Astrocyte (in vitro differentiated cells and primary cell): ENCODE measurements at regions not wholly inside any gene's neighbourhood (a gene's known extent, or its start where the extent isn't known, plus 50 kb on each side); places are given as distances from the start of the nearest gene placed in this dataset.
A peak's percentile ranks its signal among the peaks of the same experiment; 100 is the strongest.

Experiments
- DNase-seq: peaks from one replicate; pipeline ENCODE4 v3.0.0-alpha.2; 2010; ENCODE audit warnings: low read depth
- FAIRE-seq: peaks from 2 replicates; lab custom pipeline; 2011; peaks lifted over from hg19 to GRCh38; lab: Jason Lieb, UNC
- H2AFZ ChIP-seq: 2 replicates; pipeline ENCODE4 v1.6.0; 2012; ENCODE audit warnings: low read depth, low read length, inconsistent platforms
- H3K27ac ChIP-seq: 2 replicates; pipeline ENCODE4 v1.5.1; 2011; ENCODE audit warnings: low read depth, low read length, inconsistent platforms
- H3K27me3 ChIP-seq: 2 replicates; pipeline ENCODE4 v1.6.0; 2011; ENCODE audit warnings: low read length, inconsistent platforms; ENCODE audit not compliant: insufficient read depth
- H3K36me3 ChIP-seq: 2 replicates; pipeline ENCODE4 v1.5.1; 2011; ENCODE audit warnings: low read length, inconsistent platforms; ENCODE audit not compliant: insufficient read depth
- H3K4me1 ChIP-seq: 2 replicates; pipeline ENCODE4 v1.5.1; 2011; ENCODE audit warnings: low read length, inconsistent platforms; ENCODE audit not compliant: insufficient read depth
- H3K4me2 ChIP-seq: 2 replicates; pipeline ENCODE4 v1.6.0; 2012; ENCODE audit warnings: low read length, inconsistent platforms
- H3K4me3 ChIP-seq: 2 replicates; pipeline ENCODE4 v1.5.1; 2011; ENCODE audit warnings: low read depth, mild to moderate bottlenecking, low read length, inconsistent platforms; ENCODE audit not compliant: insufficient read depth
- H3K79me2 ChIP-seq: 2 replicates; pipeline ENCODE4 v1.6.0; 2012; ENCODE audit warnings: mild to moderate bottlenecking, low read length, inconsistent platforms; ENCODE audit not compliant: insufficient read depth
- H3K9ac ChIP-seq: 2 replicates; pipeline ENCODE4 v1.6.0; 2012; ENCODE audit warnings: mild to moderate bottlenecking, low read length, inconsistent platforms
- H3K9me3 ChIP-seq: 2 replicates; pipeline ENCODE4 v1.5.1; 2012; ENCODE audit warnings: low read depth, mild to moderate bottlenecking, low read length, inconsistent platforms; ENCODE audit not compliant: insufficient read depth
- H4K20me1 ChIP-seq: 2 replicates; pipeline ENCODE4 v1.6.0; 2012; ENCODE audit warnings: low read length, inconsistent platforms; ENCODE audit not compliant: insufficient read depth
- H3K27ac Mint-ChIP-seq: one replicate; pipeline ENCODE4 v1.8.0; 2021; ENCODE audit warnings: mild to moderate bottlenecking, mixed read lengths; ENCODE audit not compliant: unreplicated experiment
- H3K27me3 Mint-ChIP-seq: one replicate; pipeline ENCODE4 v1.8.0; 2021; ENCODE audit warnings: low read depth, mixed read lengths; ENCODE audit not compliant: unreplicated experiment
- H3K36me3 Mint-ChIP-seq: one replicate; pipeline ENCODE4 v1.8.0; 2021; ENCODE audit warnings: low read depth, mixed read lengths; ENCODE audit not compliant: unreplicated experiment
- H3K4me1 Mint-ChIP-seq: one replicate; pipeline ENCODE4 v1.8.0; 2021; ENCODE audit warnings: low read depth, mixed read lengths; ENCODE audit not compliant: unreplicated experiment
- H3K4me3 Mint-ChIP-seq: one replicate; pipeline ENCODE4 v1.8.0; 2021; ENCODE audit warnings: mild to moderate bottlenecking, moderate library complexity, mixed read lengths; ENCODE audit not compliant: unreplicated experiment
- H3K9me3 Mint-ChIP-seq: one replicate; pipeline ENCODE4 v1.8.0; 2021; ENCODE audit warnings: mild to moderate bottlenecking, mixed read lengths; ENCODE audit not compliant: unreplicated experiment
- EZH2 ChIP-seq: IDR thresholded peaks from 2 replicates; pipeline ENCODE4 v1.6.1; 2012; ENCODE audit warnings: mild to moderate bottlenecking, low read length, inconsistent platforms; ENCODE audit not compliant: insufficient read depth
- TF ChIP-seq, protein P1 (sequence below): IDR thresholded peaks from 2 replicates; pipeline ENCODE4 v1.5.1; 2011; ENCODE audit warnings: low read depth, mild to moderate bottlenecking, inconsistent platforms, low read length, moderate library complexity; ENCODE audit not compliant: insufficient read depth

DNA sequence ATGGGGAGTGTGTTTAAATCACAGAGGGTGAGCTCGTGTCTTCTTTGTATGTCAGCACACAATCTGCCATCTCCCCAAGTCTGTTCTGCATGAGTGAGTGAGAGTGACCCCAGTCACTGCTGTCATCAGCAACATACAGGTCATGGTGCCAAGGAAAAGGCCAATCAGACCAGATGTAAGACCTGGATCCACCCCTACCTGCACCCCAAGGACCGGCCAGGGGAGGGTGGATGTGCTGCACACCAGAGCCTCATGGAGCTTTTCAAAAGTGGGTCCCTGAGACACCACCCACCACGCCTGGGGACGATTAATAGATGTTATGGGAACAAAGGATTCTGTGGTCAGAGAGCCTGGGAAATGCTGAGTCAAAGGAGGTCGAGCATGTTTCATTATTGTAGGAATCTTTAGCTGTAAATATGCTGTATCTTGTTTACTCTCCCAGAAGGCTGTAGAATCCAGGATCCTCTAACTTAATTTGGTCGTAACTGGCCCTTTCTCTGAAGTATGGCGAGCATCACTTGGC, 420.5 kb downstream of the RPS24 start:
- Histone ChIP-seq H2AFZ (no peak overlapping the region), H3K27me3 (peaks cover 31% of the 10 kb centered on the region), H3K4me3 (no peak overlapping the region), H3K9ac (no peak overlapping the region), H3K27ac (no peak overlapping the region), H3K36me3 (no peaks in the 10 kb centered on the region), H3K4me2 (no peak overlapping the region), H3K79me2 (no peaks in the 10 kb centered on the region), H3K4me1 (peaks cover 23% of the 10 kb centered on the region), H4K20me1 (no peaks in the 10 kb centered on the region), H3K9me3 (no peaks in the 10 kb centered on the region)
- Mint-ChIP-seq H3K27me3 (peaks cover 70% of the 10 kb centered on the region), H3K4me3 (no peak overlapping the region), H3K36me3 (no peaks in the 10 kb centered on the region), H3K9me3 (peaks cover 6% of the 10 kb centered on the region), H3K4me1 (peaks cover 18% of the 10 kb centered on the region), H3K27ac (no peak overlapping the region)
- TF ChIP-seq, protein P1, sequence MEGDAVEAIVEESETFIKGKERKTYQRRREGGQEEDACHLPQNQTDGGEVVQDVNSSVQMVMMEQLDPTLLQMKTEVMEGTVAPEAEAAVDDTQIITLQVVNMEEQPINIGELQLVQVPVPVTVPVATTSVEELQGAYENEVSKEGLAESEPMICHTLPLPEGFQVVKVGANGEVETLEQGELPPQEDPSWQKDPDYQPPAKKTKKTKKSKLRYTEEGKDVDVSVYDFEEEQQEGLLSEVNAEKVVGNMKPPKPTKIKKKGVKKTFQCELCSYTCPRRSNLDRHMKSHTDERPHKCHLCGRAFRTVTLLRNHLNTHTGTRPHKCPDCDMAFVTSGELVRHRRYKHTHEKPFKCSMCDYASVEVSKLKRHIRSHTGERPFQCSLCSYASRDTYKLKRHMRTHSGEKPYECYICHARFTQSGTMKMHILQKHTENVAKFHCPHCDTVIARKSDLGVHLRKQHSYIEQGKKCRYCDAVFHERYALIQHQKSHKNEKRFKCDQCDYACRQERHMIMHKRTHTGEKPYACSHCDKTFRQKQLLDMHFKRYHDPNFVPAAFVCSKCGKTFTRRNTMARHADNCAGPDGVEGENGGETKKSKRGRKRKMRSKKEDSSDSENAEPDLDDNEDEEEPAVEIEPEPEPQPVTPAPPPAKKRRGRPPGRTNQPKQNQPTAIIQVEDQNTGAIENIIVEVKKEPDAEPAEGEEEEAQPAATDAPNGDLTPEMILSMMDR = no peak
- TF ChIP-seq EZH2 = no peak
- no peak for FAIRE-seq
- peak; percentile 36 for DNase-seq

DNA sequence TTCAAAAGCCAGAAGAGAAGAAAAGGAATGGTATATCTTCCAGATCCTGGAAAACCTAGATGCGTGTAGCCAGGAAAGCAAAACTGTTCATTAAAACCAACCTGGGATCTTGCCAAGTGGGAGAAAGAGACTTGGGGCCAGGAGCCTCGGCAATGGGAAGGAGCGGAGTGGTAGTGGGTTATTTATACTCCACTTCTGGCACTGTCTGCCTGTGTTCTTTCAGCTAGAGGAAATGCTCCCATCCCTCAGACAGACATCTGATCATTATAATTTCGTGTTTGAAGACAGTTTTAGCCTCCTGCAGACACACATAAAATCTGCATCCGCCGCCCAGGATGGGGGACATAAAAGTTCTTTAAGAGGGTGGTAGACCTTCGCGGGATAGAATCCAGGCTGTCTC, 421.6 kb downstream of the RPS24 start:
- TF ChIP-seq, protein P1 = no peak
- TF ChIP-seq EZH2 = no peak
- Mint-ChIP-seq H3K27ac (no peak overlapping the region), H3K27me3 (peaks cover 61% of the 10 kb centered on the region), H3K9me3 (peaks cover 6% of the 10 kb centered on the region), H3K4me3 (no peak overlapping the region), H3K4me1 (peaks cover 24% of the 10 kb centered on the region), H3K36me3 (no peaks in the 10 kb centered on the region)
- FAIRE-seq = no peak
- H3K27me3 ChIP-seq = peaks cover 21% of the 10 kb centered on the region
- no peaks in the 10 kb centered on the region for H3K36me3 ChIP-seq
- DNase-seq = no peak
- H3K4me2 ChIP-seq = no peak overlapping the region
- H2AFZ ChIP-seq = no peak overlapping the region
- no peak overlapping the region for H3K27ac ChIP-seq
- peaks cover 29% of the 10 kb centered on the region for H3K4me1 ChIP-seq
- H3K9ac ChIP-seq = no peak overlapping the region
- H4K20me1 ChIP-seq = no peaks in the 10 kb centered on the region
- no peak overlapping the region for H3K4me3 ChIP-seq
- H3K79me2 ChIP-seq = no peaks in the 10 kb centered on the region
- no peaks in the 10 kb centered on the region for H3K9me3 ChIP-seq

DNA sequence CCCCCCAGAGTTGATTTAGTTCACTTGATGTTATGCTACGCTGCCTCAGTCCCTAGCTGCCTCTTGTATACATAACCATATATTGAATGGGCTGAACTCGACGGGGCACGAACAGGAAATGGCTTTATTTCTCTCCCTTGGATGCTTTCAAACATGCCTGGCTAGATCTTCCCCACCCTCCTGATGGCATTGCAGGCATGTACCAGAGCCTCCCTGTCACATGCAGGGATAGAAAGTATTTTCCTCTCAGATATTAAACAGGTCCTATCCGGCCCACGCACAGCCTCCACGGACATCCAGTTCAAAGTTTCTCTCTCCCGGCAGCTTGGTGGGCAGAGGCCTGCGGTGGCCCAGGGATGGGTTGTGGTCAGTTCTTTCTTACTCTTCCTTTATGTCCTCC, 422.1 kb downstream of the RPS24 start:
- Mint-ChIP-seq H3K27me3 (peaks cover 55% of the 10 kb centered on the region), H3K4me3 (no peak overlapping the region), H3K9me3 (peaks cover 6% of the 10 kb centered on the region), H3K4me1 (peaks cover 24% of the 10 kb centered on the region), H3K36me3 (no peaks in the 10 kb centered on the region), H3K27ac (no peak overlapping the region)
- no peak overlapping the region for H3K4me2 ChIP-seq
- no peak for FAIRE-seq
- no peaks in the 10 kb centered on the region for H4K20me1 ChIP-seq
- H3K36me3 ChIP-seq = no peaks in the 10 kb centered on the region
- H3K27me3 ChIP-seq = peaks cover 18% of the 10 kb centered on the region
- H3K79me2 ChIP-seq = no peaks in the 10 kb centered on the region
- H3K9ac ChIP-seq = no peak overlapping the region
- no peak overlapping the region for H2AFZ ChIP-seq
- no peak overlapping the region for H3K4me3 ChIP-seq
- peaks cover 29% of the 10 kb centered on the region for H3K4me1 ChIP-seq
- H3K9me3 ChIP-seq = no peaks in the 10 kb centered on the region
- H3K27ac ChIP-seq = no peak overlapping the region
- DNase-seq = no peak
- TF ChIP-seq, protein P1 = no peak
